Fibroblast of the aortic adventitia (primary cell): ENCODE measurements at regions not wholly inside any gene's neighbourhood (a gene's known extent, or its start where the extent isn't known, plus 50 kb on each side); places are given as distances from the start of the nearest gene placed in this dataset.

Source experiments
- DNase-seq: peaks from one replicate; pipeline ENCODE4 v3.0.0-alpha.2; 2010; ENCODE audit warnings: low read depth
- H3K4me3 ChIP-seq: 2 replicates; pipeline ENCODE4 v1.5.1; 2011; ENCODE audit warnings: low read depth, mild to moderate bottlenecking, control low read depth, low read length, moderate library complexity
- CTCF ChIP-seq: IDR thresholded peaks from 2 replicates; pipeline ENCODE4 v1.5.1; 2011; ENCODE audit warnings: mild to moderate bottlenecking, low read length, control low read depth, inconsistent platforms; ENCODE audit not compliant: insufficient read depth

- H3K4me3 ChIP-seq, result no peak overlapping the region
- DNase-seq, result peak; percentile 28
- TF ChIP-seq CTCF, result no peak
Observed at GRCh38 chr13:73970421-73971055, 163.7 kb downstream of the KLF12 start.

GRCh38 chr13:73967397-73968165 lies 166.6 kb downstream of the KLF12 start:
- TF ChIP-seq CTCF, result no peak
- no peak for DNase-seq
- H3K4me3 ChIP-seq, result no peak overlapping the region

GRCh38 chr13:73966331-73966730 lies 167.9 kb downstream of the KLF12 start:
- no peak for DNase-seq
- TF ChIP-seq CTCF, result no peak
- no peak overlapping the region for H3K4me3 ChIP-seq

- DNase-seq, result no peak
- no peak overlapping the region for H3K4me3 ChIP-seq
- no peak for TF ChIP-seq CTCF
Observed at GRCh38 chr13:73962284-73962683, 171.9 kb downstream of the KLF12 start.

GRCh38 chr13:73961181-73961580 lies 173.0 kb downstream of the KLF12 start:
- TF ChIP-seq CTCF, result no peak
- no peak for DNase-seq
- H3K4me3 ChIP-seq, result no peak overlapping the region

- TF ChIP-seq CTCF, result no peak
- DNase-seq, result no peak
- no peak overlapping the region for H3K4me3 ChIP-seq
Observed at GRCh38 chr13:73960474-73960873, 173.7 kb downstream of the KLF12 start.
